A172 (cell line): ENCODE measurements at regions not wholly inside any gene's neighbourhood (a gene's known extent, or its start where the extent isn't known, plus 50 kb on each side); places are given as distances from the start of the nearest gene placed in this dataset.
"Not testable (repeated sequence)": the region's sequence is repeated elsewhere in the genome, so short reads cannot be mapped to it uniquely, and the experiment has no call there.

Experiments
- DNase-seq: peaks from one replicate; pipeline ENCODE4 v3.0.0-alpha.2; 2015; ENCODE audit warnings: low spot score

DNA sequence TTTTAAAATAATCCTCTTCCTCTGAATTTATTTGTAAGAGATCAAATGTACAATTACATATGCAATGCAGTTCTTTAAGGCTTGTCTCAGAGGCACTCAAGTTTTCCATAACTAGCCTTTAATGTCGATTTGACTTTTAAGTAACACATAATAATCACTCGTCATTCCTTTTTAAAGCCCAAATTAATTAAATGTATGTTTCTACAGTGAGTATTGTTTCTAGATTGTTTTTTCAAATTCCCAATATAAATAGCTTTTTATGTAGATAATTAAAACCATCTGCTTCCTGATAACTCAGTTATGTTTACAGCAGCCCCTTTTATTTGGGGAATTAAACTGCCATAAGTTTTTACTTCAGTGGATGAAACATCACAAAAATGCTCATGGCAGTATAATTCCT lies 185.1 kb downstream of the ETNK1 start:
- DNase-seq, result no peak

- peak; percentile 6 for DNase-seq
Measured at GRCh38 chr12:22812531-22812930, 187.6 kb downstream of the ETNK1 start.

DNA sequence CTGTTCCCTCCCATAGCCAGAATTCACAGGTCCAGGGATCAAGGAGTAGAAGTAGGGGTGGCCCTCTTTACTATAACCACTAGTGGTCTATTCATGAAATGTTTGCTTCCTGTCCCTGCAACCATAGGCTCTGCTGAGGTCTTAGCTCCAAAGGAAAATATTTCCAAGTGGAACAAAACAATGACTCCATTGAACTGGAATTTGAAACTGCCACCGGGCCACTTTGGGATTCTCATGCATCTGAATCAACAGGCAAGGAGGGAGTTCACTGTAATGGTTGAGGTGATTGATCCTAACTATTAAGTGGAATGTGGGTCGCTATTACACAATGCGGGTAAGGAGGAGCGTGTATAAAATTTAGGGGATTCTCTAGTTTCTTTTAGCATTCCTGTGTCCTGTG lies 197.0 kb downstream of the ETNK1 start:
- no peak for DNase-seq

DNA sequence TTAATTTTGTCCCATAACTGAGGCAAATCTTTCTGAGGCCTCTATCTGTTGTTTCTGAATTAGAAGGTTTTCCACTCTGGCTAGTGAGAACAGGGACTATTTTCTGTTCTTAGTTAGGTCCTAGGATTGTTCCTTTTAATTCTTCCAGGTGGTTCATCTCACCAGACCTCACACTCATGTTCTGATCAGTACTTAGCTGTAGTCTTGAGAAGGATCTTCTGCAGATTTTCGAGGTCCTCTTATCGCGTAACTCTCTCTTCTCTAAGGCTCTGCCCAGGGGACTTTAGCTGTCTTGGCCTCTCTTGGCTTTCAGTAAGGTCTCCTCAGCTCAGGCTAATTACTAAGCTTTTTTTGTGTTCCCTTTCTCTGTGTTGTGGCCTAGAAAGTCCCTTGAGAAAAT lies 201.1 kb downstream of the ETNK1 start:
- DNase-seq, result no peak

GRCh38 chr12:22826446-22826981 lies 201.5 kb downstream of the ETNK1 start:
- DNase-seq, result not testable (repeated sequence)

- DNase-seq, result no peak
Measured at GRCh38 chr12:22828066-22828465, 203.1 kb downstream of the ETNK1 start.

GRCh38 chr12:22835431-22835830 lies 210.5 kb downstream of the ETNK1 start:
- no peak for DNase-seq

DNA sequence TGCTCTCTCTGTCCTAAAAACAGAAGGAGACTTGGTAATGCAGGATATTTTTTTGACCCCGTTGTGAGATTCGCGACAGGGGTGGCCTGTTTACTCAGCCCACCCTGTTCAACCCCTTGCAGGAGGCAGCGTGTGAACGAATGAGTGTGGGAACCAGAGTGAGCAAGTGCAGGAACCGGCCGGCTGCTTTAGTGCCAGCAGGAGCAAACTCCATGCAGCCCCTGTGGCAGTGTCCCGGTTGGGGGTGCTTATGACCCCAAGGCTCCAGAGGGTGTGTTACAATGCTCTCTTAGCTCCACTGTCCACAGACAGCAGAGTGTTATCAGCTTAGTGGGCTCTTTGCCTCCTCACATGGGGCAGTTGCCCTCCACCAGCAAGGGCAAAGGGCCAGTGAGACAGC lies 225.2 kb downstream of the ETNK1 start:
- no peak for DNase-seq

DNA sequence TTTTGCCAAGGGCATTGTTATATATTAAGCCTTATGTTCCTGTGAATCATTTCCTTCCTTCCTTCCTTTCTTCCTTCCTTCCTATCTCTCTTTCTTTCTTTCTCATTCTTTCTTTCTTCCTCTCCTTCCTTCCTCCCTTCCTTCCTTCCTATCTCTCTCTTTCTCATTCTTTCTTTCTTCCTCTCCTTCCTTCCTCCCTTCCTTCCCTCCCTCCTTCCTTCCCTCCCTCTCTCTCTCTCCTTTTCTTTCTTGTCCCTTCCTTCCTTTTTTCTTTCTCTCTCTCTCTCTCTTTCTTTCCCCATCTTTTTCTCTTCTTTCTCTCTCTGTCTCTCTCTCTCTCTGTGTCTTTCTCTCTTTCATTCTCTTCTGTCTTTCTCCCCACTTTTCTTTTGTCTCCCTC lies 226.6 kb downstream of the ETNK1 start:
- DNase-seq, result no peak

GRCh38 chr12:22855456-22855855 lies 230.5 kb downstream of the ETNK1 start:
- no peak for DNase-seq

GRCh38 chr12:22856178-22856577 lies 231.2 kb downstream of the ETNK1 start:
- DNase-seq, result peak; percentile 8

DNA sequence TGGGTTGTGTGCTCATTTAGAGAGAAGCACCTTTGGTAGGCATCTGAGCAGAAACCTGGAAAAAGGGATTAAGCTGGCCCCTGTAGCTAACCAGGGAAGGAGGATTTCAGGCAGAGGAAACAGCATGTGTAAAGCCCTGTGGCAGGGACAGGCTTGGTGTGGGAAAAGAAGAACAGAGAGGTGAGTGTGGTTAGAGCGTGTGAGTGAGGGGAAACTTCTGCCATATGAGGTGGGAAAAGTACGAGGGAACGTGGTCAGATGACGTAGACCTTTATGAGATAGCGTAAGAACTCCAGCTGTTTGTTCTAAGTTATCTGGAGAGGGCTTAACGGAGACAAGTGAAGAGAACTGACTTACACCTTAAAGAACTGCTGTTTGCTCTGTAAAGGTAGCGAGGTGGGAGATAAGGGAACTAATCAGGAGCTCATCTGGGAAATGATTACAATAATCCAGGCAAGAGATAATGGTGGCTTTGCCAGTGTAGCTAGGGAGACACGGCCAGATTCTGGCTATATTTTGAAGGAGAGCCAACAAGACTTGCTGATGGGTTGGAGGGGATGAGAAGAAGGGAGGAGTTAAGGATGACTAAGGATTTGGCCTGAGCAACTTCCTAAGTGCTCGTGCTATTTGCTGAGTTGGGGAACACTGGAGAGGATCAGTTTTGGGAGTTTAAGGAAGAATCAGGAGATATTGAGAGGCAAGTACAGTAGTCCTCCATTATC lies 234.0 kb downstream of the ETNK1 start:
- no peak for DNase-seq

GRCh38 chr12:22860926-22861325 lies 236.0 kb downstream of the ETNK1 start:
- no peak for DNase-seq

- no peak for DNase-seq
Measured at GRCh38 chr12:22865822-22866221, 240.9 kb downstream of the ETNK1 start.

DNA sequence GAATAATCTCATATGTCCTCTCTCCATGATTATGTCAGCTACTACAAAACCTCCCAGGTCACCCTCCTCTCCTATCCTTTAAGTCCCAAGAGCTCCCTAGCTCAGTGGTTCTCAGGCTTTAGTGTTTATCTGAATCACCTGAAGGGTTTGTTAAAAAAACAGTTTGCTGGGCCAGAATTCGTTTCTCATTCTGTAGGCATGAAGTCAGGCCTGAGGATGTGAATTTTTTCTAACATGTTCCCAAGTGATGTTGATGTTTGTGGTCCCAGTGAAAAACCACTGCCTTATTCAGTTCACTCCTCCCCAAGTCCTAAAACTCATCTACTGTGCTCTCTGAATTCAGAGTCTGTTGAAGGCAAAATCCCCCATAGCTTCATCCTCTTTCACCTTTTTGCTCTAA lies 241.4 kb downstream of the ETNK1 start:
- no peak for DNase-seq

DNA sequence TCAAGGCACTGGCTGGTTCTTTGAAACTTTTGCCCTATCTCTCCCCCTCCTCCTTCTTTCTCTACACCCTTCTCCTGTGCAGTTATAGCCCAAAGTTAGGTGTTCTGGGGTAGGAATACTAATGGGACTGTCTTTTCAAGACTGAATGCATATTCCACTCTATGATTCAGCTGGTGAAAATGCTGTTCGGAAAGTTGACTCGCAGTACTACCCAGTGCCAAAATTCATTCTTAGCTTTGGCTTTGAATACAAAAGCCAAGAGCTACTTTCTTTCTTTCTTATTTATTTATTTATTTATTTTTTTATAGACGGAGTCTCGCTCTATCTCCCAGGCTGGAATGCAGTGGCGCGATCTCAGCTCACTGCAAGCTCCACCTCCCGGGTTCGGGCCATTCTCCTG lies 249.2 kb downstream of the ETNK1 start:
- no peak for DNase-seq

- no peak for DNase-seq
Measured at GRCh38 chr12:22876262-22876661, 251.3 kb downstream of the ETNK1 start.

GRCh38 chr12:22879203-22879602 lies 254.2 kb downstream of the ETNK1 start:
- no peak for DNase-seq

GRCh38 chr12:22880331-22880730 lies 255.4 kb downstream of the ETNK1 start:
- DNase-seq, result no peak

DNA sequence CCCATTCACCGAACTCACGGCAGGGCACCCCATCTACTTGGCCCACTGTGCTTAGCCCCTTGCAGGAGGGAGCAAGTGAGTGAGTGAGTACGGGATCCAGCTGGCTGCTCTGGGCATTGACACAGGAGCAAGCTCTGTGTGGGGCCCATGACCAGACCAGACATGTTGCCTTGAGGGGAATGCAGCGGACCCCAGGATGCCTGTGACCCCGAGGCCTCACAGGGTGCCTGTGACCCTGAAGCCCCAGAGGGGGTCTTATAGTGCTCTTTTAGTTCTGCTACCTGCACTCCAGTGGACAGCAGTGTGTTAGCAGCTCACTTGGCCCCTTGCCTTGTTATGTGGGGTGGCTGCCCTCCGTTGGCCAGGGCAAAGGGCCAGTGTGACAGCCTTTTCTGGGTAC lies 255.8 kb downstream of the ETNK1 start:
- no peak for DNase-seq

- no peak for DNase-seq
Measured at GRCh38 chr12:22881878-22882385, 257.0 kb downstream of the ETNK1 start.

DNA sequence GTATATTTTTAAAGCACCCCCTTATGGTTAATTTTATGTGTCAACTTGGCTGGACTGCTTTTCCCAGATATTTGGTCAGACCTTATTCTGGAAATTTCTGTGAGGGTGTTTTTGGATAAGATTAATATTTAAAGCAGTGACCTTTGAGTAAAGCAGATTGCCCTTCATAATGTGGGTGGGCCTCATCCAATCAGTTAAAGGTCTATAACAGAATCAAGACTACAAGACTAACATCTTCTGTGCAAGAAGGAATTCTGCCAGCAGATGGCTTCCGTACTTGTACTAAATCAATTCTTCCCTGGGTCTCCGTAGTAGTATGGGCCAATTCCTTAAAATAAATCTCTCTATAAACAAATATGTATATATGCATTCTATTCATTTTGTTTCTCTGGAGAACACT lies 257.6 kb downstream of the ETNK1 start:
- no peak for DNase-seq

DNA sequence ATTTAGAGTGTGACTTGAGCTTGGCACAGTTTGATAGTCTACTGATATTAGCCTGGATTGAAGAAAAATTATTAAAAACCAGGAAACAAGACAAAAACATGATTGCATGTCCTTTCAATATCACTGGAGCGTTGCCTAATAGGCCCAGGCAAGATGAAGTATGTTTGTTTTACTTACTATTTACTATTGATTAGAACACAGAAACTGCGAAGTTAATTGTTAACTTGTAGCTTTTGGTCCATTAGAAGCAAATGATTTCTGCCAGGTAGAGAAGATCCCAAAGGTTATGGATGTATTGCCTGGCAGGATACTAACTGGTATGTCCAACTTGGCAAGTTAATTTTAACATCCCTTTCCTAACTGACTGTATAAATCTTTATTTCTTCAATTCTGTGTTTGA lies 268.9 kb downstream of the ETNK1 start:
- DNase-seq, result no peak

DNA sequence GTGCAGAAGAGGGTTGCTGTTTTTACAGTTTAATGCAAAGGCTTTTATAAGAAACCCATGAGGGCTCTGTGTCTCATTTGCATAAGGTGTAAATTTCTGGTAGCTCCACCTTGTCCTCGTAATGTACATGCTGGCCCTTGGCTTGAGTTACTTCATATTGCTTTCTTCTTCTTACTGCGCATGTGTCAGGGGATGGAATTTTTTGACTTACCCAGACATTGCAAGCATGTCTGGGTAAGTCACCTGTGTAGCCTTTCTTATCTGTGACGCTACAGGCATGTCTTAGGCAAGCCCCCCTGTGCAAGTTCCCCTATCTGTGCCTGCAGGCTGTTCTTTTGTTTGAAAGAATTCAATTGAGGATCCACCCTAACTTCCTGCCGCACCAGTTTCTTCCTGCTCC lies 274.2 kb downstream of the ETNK1 start:
- no peak for DNase-seq
